ENCODE measurements at regions not wholly inside any gene's neighbourhood (a gene's known extent, or its start where the extent isn't known, plus 50 kb on each side); places are given as distances from the start of the nearest gene placed in this dataset.

GRCh38 chr17:72382971-72383722 is 262.3 kb downstream of the SOX9 start:
- TF ChIP-seq EZH2 (IDR thresholded peaks at IDR 0.05): no peak
- TF ChIP-seq POLR2AphosphoS5 (IDR thresholded peaks at IDR 0.05; ENCODE audit: borderline replicate concordance, low read depth, low read length): no peak

Measured in SK-N-MC (cell line).